Cerebellar nuclear complex (tissue), 1 donor: ENCODE measurements at regions not wholly inside any gene's neighbourhood (a gene's known extent, or its start where the extent isn't known, plus 50 kb on each side); places are given as distances from the start of the nearest gene placed in this dataset.

Source experiments
- DNase-seq, 2 experiments: peaks; one replicate each; lab custom pipeline; 2025; lab: John Stamatoyannopoulos, UW

- DNase-seq, result no peak
Observed at GRCh38 chr2:144896341-144896740, 376.4 kb upstream of the ZEB2 start.

GRCh38 chr2:144894612-144895599, 375.0 kb upstream of the ZEB2 start:
- DNase-seq, result no peak

- DNase-seq, result no peak
Observed at GRCh38 chr2:144893464-144893863, 373.5 kb upstream of the ZEB2 start.

GRCh38 chr2:144890828-144891227, 370.9 kb upstream of the ZEB2 start:
- no peak for DNase-seq

GRCh38 chr2:144889348-144889747, 369.4 kb upstream of the ZEB2 start:
- DNase-seq, result no peak

- no peak for DNase-seq
Observed at GRCh38 chr2:144886862-144887261, 366.9 kb upstream of the ZEB2 start.

GRCh38 chr2:144877893-144878292, 358.0 kb upstream of the ZEB2 start:
- DNase-seq, result no peak

- no peak for DNase-seq
Observed at GRCh38 chr2:144876013-144876412, 356.1 kb upstream of the ZEB2 start.

GRCh38 chr2:144875290-144875969, 355.5 kb upstream of the ZEB2 start:
- DNase-seq, result no peak

- DNase-seq, result no peak
Observed at GRCh38 chr2:144865670-144866069, 345.8 kb upstream of the ZEB2 start.

GRCh38 chr2:144859716-144860115, 339.8 kb upstream of the ZEB2 start:
- DNase-seq, result no peak

- DNase-seq, result no peak
Observed at GRCh38 chr2:144858211-144858610, 338.3 kb upstream of the ZEB2 start.

- no peak for DNase-seq
Observed at GRCh38 chr2:144854596-144854995, 334.7 kb upstream of the ZEB2 start.

- DNase-seq, result no peak
Observed at GRCh38 chr2:144849612-144850011, 329.7 kb upstream of the ZEB2 start.

- DNase-seq, result no peak
Observed at GRCh38 chr2:144848423-144848822, 328.5 kb upstream of the ZEB2 start.

GRCh38 chr2:144847347-144848080, 327.6 kb upstream of the ZEB2 start:
- DNase-seq, result no peak

GRCh38 chr2:144836635-144837350, 316.9 kb upstream of the ZEB2 start:
- DNase-seq, result no peak

GRCh38 chr2:144835634-144836350, 315.9 kb upstream of the ZEB2 start:
- no peak for DNase-seq

- no peak for DNase-seq
Observed at GRCh38 chr2:144834998-144835633, 315.2 kb upstream of the ZEB2 start.

- DNase-seq, result no peak
Observed at GRCh38 chr2:144834363-144834762, 314.4 kb upstream of the ZEB2 start.
